HCT116 (cell line): ENCODE measurements at regions not wholly inside any gene's neighbourhood (a gene's known extent, or its start where the extent isn't known, plus 50 kb on each side); places are given as distances from the start of the nearest gene placed in this dataset.

Experiments used
- ATAC-seq: fragments of 200-7000 bp; cut with Tn5 transposase; 2 replicates; pipeline ENCODE4 v1.9.1; 2020; ENCODE audit warnings: mild to moderate bottlenecking, moderate library complexity
- BruUV-seq: library from RNA; stranded (reverse); fragments of 400-500 nt; replicated peaks from 2 replicates; lab custom pipeline; 2021; lab: Mats Ljungman, UMichigan
- CTCF ChIA-PET: fragments of 300-600 bp; sonication (Branson Sonifier 250); formaldehyde crosslinking; loops from one replicate; lab custom pipeline; 2021; ENCODE audit warnings: antibody characterized with exemption; lab: Charles Lee
- POLR2A ChIA-PET: fragments of 300-600, 350-600 bp; sonication (Branson Sonifier 250); formaldehyde crosslinking; loops from one replicate; lab custom pipeline; 2021; ENCODE audit warnings: antibody characterized with exemption; lab: Charles Lee
- RAD21 ChIA-PET, 2 experiments: fragments of 300-600 bp; sonication (Branson Sonifier 250); formaldehyde crosslinking; loops; one replicate each; lab custom pipeline; 2023; ENCODE audit warnings: low total read pairs in 2 of 2; ENCODE audit not compliant: uncharacterized antibody in 2 of 2, unreplicated experiment in 2 of 2, low non-redundant PET in 1 of 2; lab: Charles Lee
- DNase-seq: peaks from one replicate; pipeline ENCODE4 v3.0.0-alpha.2; 2010; ENCODE audit warnings: low read depth, low spot score
- H2AFZ ChIP-seq: fragments of 200-600 bp; shearing (Covaris generic), sonication (generic); 2 replicates; pipeline ENCODE4 v1.6.1; 2017; ENCODE audit warnings: low read depth, mixed run types, mixed read lengths, antibody characterized with exemption, low read length; ENCODE audit not compliant: poor library complexity, severe bottlenecking
- H3K27ac ChIP-seq: 2 replicates; pipeline ENCODE4 v1.5.1; 2012; ENCODE audit warnings: low read depth, low read length
- H3K27me3 ChIP-seq: fragments of 200-600 bp; sonication (generic); 2 replicates; pipeline ENCODE4 v1.6.1; 2016; ENCODE audit warnings: mixed run types, low read length, mixed read lengths; ENCODE audit not compliant: insufficient read depth
- H3K36me3 ChIP-seq, 2 experiments: fragments of 200-500 bp in 1 of 2; fragments of 200-600 bp in 1 of 2; sonication (Bioruptor generic) in 1 of 2; sonication (generic) in 1 of 2; 2 replicates each; pipeline versions ENCODE4 v1.5.1 to v1.6.1; 2014 to 2016; ENCODE audit warnings: low read length in 2 of 2, inconsistent platforms in 1 of 2, mixed read lengths in 1 of 2, mixed run types in 1 of 2; ENCODE audit not compliant: insufficient read depth in 2 of 2, control insufficient read depth in 1 of 2
- H3K4me1 ChIP-seq, 2 experiments: fragments of 200-600 bp in 1 of 2; sonication (generic) in 1 of 2; 2 replicates each; pipeline versions ENCODE4 v1.5.1 to v1.6.1; 2012 to 2017; ENCODE audit warnings: low read length in 2 of 2, inconsistent platforms in 1 of 2, mild to moderate bottlenecking in 1 of 2, mixed read lengths in 1 of 2, mixed run types in 1 of 2, moderate library complexity in 1 of 2; ENCODE audit not compliant: insufficient read depth in 2 of 2, control insufficient read depth in 1 of 2
- H3K4me2 ChIP-seq: fragments of 200-600 bp; sonication (generic); 2 replicates; pipeline ENCODE4 v1.6.1; 2017; ENCODE audit warnings: mixed run types, low read length, mixed read lengths
- H3K4me3 ChIP-seq, 2 experiments: fragments of 200-600 bp in 1 of 2; sonication (generic) in 1 of 2; replicated peaks in 1 of 2; 2 replicates each; pipeline ENCODE4 v1.5.1; 2011 to 2016; ENCODE audit warnings: low read length in 2 of 2, control low read depth in 1 of 2, low read depth in 1 of 2, mild to moderate bottlenecking in 1 of 2, mixed read lengths in 1 of 2, mixed run types in 1 of 2
- H3K79me2 ChIP-seq: fragments of 200-600 bp; sonication (generic); 2 replicates; pipeline ENCODE4 v1.6.1; 2017; ENCODE audit warnings: mild to moderate bottlenecking, mixed run types, low read length, moderate library complexity, mixed read lengths; ENCODE audit not compliant: insufficient read depth
- H3K9ac ChIP-seq: fragments of 200-600 bp; sonication (generic); 2 replicates; pipeline ENCODE4 v1.6.1; 2016; ENCODE audit warnings: low read length, mixed read lengths
- H3K9me2 ChIP-seq: fragments of 200-600 bp; sonication (generic), shearing (Covaris generic); 2 replicates; pipeline ENCODE4 v1.6.1; 2017; ENCODE audit warnings: mixed run types, mild to moderate bottlenecking, moderate library complexity; ENCODE audit not compliant: insufficient read depth
- H3K9me3 ChIP-seq, 2 experiments: fragments of 200-500 bp in 1 of 2; fragments of 200-600 bp in 1 of 2; sonication (Bioruptor generic) in 1 of 2; sonication (generic) in 1 of 2; 2 replicates each; pipeline ENCODE4 v1.6.1; 2014 to 2017; ENCODE audit warnings: low read length in 2 of 2, mixed read lengths in 2 of 2, inconsistent platforms in 1 of 2, low read depth in 1 of 2, mild to moderate bottlenecking in 1 of 2, mixed run types in 1 of 2, moderate library complexity in 1 of 2; ENCODE audit not compliant: control insufficient read depth in 1 of 2, insufficient read depth in 1 of 2
- H4K20me1 ChIP-seq: fragments of 200-600 bp; sonication (generic), shearing (Covaris generic); 2 replicates; pipeline ENCODE4 v1.6.1; 2017; ENCODE audit warnings: mixed run types, mild to moderate bottlenecking, moderate library complexity; ENCODE audit not compliant: insufficient read depth
- ATF3 ChIP-seq: IDR thresholded peaks from 2 replicates; pipeline ENCODE4 v1.6.1; 2012
- CBX3 ChIP-seq: IDR thresholded peaks from 2 replicates; pipeline ENCODE4 v1.6.1; 2012; ENCODE audit warnings: low read depth
- CTCF ChIP-seq, 3 experiments: fragments of 200-600 bp in 1 of 3; sonication (generic) in 1 of 3; IDR thresholded peaks in 2 of 3; conservative IDR thresholded peaks in 1 of 3; 2 replicates each; pipeline ENCODE4 v1.5.1; 2012 to 2017; ENCODE audit warnings: low read depth in 2 of 3, low read length in 2 of 3, antibody characterized with exemption in 1 of 3, borderline replicate concordance in 1 of 3, control low read depth in 1 of 3, mild to moderate bottlenecking in 1 of 3, mixed read lengths in 1 of 3, mixed run types in 1 of 3, moderate library complexity in 1 of 3; ENCODE audit not compliant: insufficient read depth in 1 of 3
- EGR1 ChIP-seq: IDR thresholded peaks from 2 replicates; pipeline ENCODE4 v1.6.1; 2012; ENCODE audit warnings: low read depth
- ELF1 ChIP-seq: IDR thresholded peaks from 2 replicates; pipeline ENCODE4 v1.6.1; 2012; ENCODE audit warnings: low read depth, borderline replicate concordance
- EZH2phosphoT487 ChIP-seq: fragments of 200-600 bp; IDR thresholded peaks from 2 replicates; pipeline ENCODE4 v1.6.1; 2018; ENCODE audit warnings: antibody characterized with exemption, borderline replicate concordance
- FOSL1 ChIP-seq: IDR thresholded peaks from 2 replicates; pipeline ENCODE4 v1.6.1; 2012; ENCODE audit warnings: low read depth
- JUND ChIP-seq: IDR thresholded peaks from 2 replicates; pipeline ENCODE4 v1.6.1; 2012
- MAX ChIP-seq: IDR thresholded peaks from 2 replicates; pipeline ENCODE4 v1.6.1; 2012
- POLR2AphosphoS5 ChIP-seq: IDR thresholded peaks from 2 replicates; pipeline ENCODE4 v1.6.1; 2011; ENCODE audit warnings: mild to moderate bottlenecking, low read depth, low read length, moderate library complexity
- RAD21 ChIP-seq: IDR thresholded peaks from 2 replicates; pipeline ENCODE4 v1.6.1; 2012; ENCODE audit warnings: low read depth, mild to moderate bottlenecking
- REST ChIP-seq: IDR thresholded peaks from 2 replicates; pipeline ENCODE4 v1.6.1; 2012; ENCODE audit warnings: low read depth
- SIN3A ChIP-seq: IDR thresholded peaks from 2 replicates; pipeline ENCODE4 v1.6.1; 2012; ENCODE audit warnings: low read depth
- SP1 ChIP-seq: IDR thresholded peaks from 2 replicates; pipeline ENCODE4 v1.6.1; 2012; ENCODE audit warnings: low read depth
- SRF ChIP-seq: IDR thresholded peaks from 2 replicates; pipeline ENCODE4 v1.6.1; 2012; ENCODE audit warnings: low read depth
- TCF7L2 ChIP-seq: IDR thresholded peaks from 2 replicates; pipeline ENCODE4 v1.7.0; 2011; ENCODE audit warnings: borderline replicate concordance, inconsistent platforms; ENCODE audit not compliant: insufficient read depth, insufficient read length; ENCODE audit errors: extremely low read depth
- YY1 ChIP-seq: IDR thresholded peaks from 2 replicates; pipeline ENCODE4 v1.6.1; 2011; ENCODE audit warnings: low read length, low read depth, moderate library complexity, mild to moderate bottlenecking; ENCODE audit not compliant: insufficient replicate concordance; ENCODE audit errors: extremely low read depth
- ZBTB33 ChIP-seq: IDR thresholded peaks from 2 replicates; pipeline ENCODE4 v1.6.1; 2011; ENCODE audit warnings: mild to moderate bottlenecking, low read length, moderate library complexity; ENCODE audit not compliant: insufficient replicate concordance; ENCODE audit errors: extremely low read depth
- intact Hi-C: fragments of 100-400 bp; cut with micrococcal nuclease; formaldehyde crosslinking; loops from 2 replicates; pipeline ENCODE4 v1.10.0; 2022

- TF ChIP-seq CTCF (IDR thresholded peaks at IDR 0.05 in 2 of 3, conservative IDR thresholded peaks at IDR 0.05 in 1 of 3; ENCODE audit: borderline replicate concordance in 1 of 3, insufficient read depth in 1 of 3, low read depth in 2 of 3, low read length in 2 of 3) (no peak), TCF7L2 (no peak), EGR1 (no peak), SRF (no peak), FOSL1 (no peak)
Observed at GRCh38 chr2:16256601-16257321, 316.4 kb downstream of the MYCN start (continued).

GRCh38 chr2:16255120-16255519 lies 314.8 kb downstream of the MYCN start:
- POLR2A ChIA-PET = no interaction called here
- no peaks in the 10 kb centered on the region for H4K20me1 ChIP-seq
- CTCF ChIA-PET = no interaction called here
- no peak overlapping the region for H3K4me2 ChIP-seq
- H3K4me3 ChIP-seq = no peak overlapping the region
- no peak overlapping the region for H3K27ac ChIP-seq
- ATAC-seq (no peak), DNase-seq (no peak)
- no peaks in the 10 kb centered on the region for H3K36me3 ChIP-seq
- RAD21 ChIA-PET = no interaction called here
- no peaks in the 10 kb centered on the region for H3K4me1 ChIP-seq
- H3K79me2 ChIP-seq = no peaks in the 10 kb centered on the region
- intact Hi-C loops = no loop called here
- H3K27me3 ChIP-seq = peaks cover 15% of the 10 kb centered on the region; the same call in 1 of the 2 replicates
- H2AFZ ChIP-seq = no peak overlapping the region
- no TSS peak for BruUV-seq
- H3K9me3 ChIP-seq = no peaks in the 10 kb centered on the region
- no peak overlapping the region for H3K9ac ChIP-seq
- no peaks in the 10 kb centered on the region for H3K9me2 ChIP-seq
- TF ChIP-seq POLR2AphosphoS5 (no peak), EZH2phosphoT487 (no peak), MAX (no peak), ATF3 (no peak), ZBTB33 (no peak), JUND (no peak), ELF1 (no peak), EGR1 (no peak), SIN3A (no peak), YY1 (no peak), FOSL1 (no peak), REST (no peak), RAD21 (no peak), CBX3 (no peak), SP1 (no peak)
